Left cardiac atrium (tissue), 4 donors: ENCODE measurements at regions not wholly inside any gene's neighbourhood (a gene's known extent, or its start where the extent isn't known, plus 50 kb on each side); places are given as distances from the start of the nearest gene placed in this dataset.
"Not testable (repeated sequence)": the region's sequence is repeated elsewhere in the genome, so short reads cannot be mapped to it uniquely, and the experiment has no call there.

Experiments used
- ATAC-seq, 2 donors: fragments of 200-7000 bp; cut with Tn5 transposase; one replicate each; pipeline ENCODE4 v1.9.1; 2020; ENCODE audit warnings: mild to moderate bottlenecking in 2 of 2, moderate library complexity in 2 of 2
- DNase-seq: peaks from one replicate; pipeline ENCODE4 v3.0.0-alpha.2; 2020
- intact Hi-C, 2 donors: fragments of 100-400 bp; cut with DNase I; formaldehyde crosslinking; loops; one replicate each; pipeline versions ENCODE4 v1.14.1 to v1.15.1; 2022 to 2023
- donor health status: DM: no; HTN: yes; CAD: no.
- donor health status: DM: no; HTN: yes; CAD: no; lungs with severe emphysema.
- donor health status: DM: yes; HTN: yes; CAD: no.
- donor health status: Dilated cardiomyopathy.

GRCh38 chr3:178325330-178325729 is 210.9 kb upstream of the KCNMB2 start:
- intact Hi-C loops = loop anchor here in 1 of 2 donors (10.0 kb wide), 2 partner anchors 1131 to 1281 kb away; partner anchors contain the start of gene TBL1XR1
- ATAC-seq (no peak), DNase-seq (no peak)

GRCh38 chr3:178329936-178330335 is 206.3 kb upstream of the KCNMB2 start:
- DNase-seq = no peak
- intact Hi-C loops = loop anchor here in 1 of 2 donors (10.0 kb wide), 2 partner anchors 1135 to 1285 kb away; partner anchors contain the start of gene TBL1XR1
- no peak for ATAC-seq

- no peak for DNase-seq
- intact Hi-C loops = no loop called here
- ATAC-seq = no peak
Measured at GRCh38 chr3:178334239-178334638, 202.0 kb upstream of the KCNMB2 start.

GRCh38 chr3:178336336-178336735 is 199.9 kb upstream of the KCNMB2 start:
- intact Hi-C loops = no loop called here
- DNase-seq (no peak), ATAC-seq (no peak)

- ATAC-seq (no peak), DNase-seq (no peak)
- intact Hi-C loops = no loop called here
Measured at GRCh38 chr3:178340506-178340905, 195.7 kb upstream of the KCNMB2 start.

GRCh38 chr3:178341636-178342035 is 194.6 kb upstream of the KCNMB2 start:
- intact Hi-C loops = no loop called here
- no peak for ATAC-seq
- DNase-seq = no peak

- intact Hi-C loops = no loop called here
- DNase-seq = no peak
- ATAC-seq = no peak
Measured at GRCh38 chr3:178342111-178342510, 194.1 kb upstream of the KCNMB2 start.

- ATAC-seq (peak in 1 of 2 donors; percentile 22), DNase-seq (no peak)
- intact Hi-C loops = no loop called here
Measured at GRCh38 chr3:178343433-178344038, 192.7 kb upstream of the KCNMB2 start.

- ATAC-seq (no peak), DNase-seq (no peak)
- intact Hi-C loops = no loop called here
Measured at GRCh38 chr3:178345944-178346343, 190.3 kb upstream of the KCNMB2 start.

- ATAC-seq, intact Hi-C loops: not testable (repeated sequence)
Measured at GRCh38 chr3:178348561-178349217, 187.5 kb upstream of the KCNMB2 start.

GRCh38 chr3:178349218-178349596 is 187.0 kb upstream of the KCNMB2 start:
- ATAC-seq, intact Hi-C loops, DNase-seq: not testable (repeated sequence)

More at GRCh38 chr3:178348561-178349217, 187.5 kb upstream of the KCNMB2 start:
- DNase-seq = not testable (repeated sequence)

- intact Hi-C loops = no loop called here
- DNase-seq = no peak
- no peak for ATAC-seq
Measured at GRCh38 chr3:178350763-178351162, 185.5 kb upstream of the KCNMB2 start.

GRCh38 chr3:178352326-178353005 is 183.8 kb upstream of the KCNMB2 start:
- intact Hi-C loops = no loop called here
- peak; percentile 53 to 84 for ATAC-seq
- DNase-seq = no peak

GRCh38 chr3:178353006-178353694 is 183.1 kb upstream of the KCNMB2 start:
- no peak for DNase-seq
- intact Hi-C loops = no loop called here
- no peak for ATAC-seq

GRCh38 chr3:178359728-178360127 is 176.5 kb upstream of the KCNMB2 start:
- DNase-seq = no peak
- intact Hi-C loops = no loop called here
- ATAC-seq = peak; percentile 34 to 38

- DNase-seq, ATAC-seq, intact Hi-C loops: not testable (repeated sequence)
Measured at GRCh38 chr3:178363048-178363447, 173.2 kb upstream of the KCNMB2 start.

- DNase-seq = no peak
Measured at GRCh38 chr3:178367817-178368617, 168.2 kb upstream of the KCNMB2 start.

GRCh38 chr3:178369006-178369405 is 167.2 kb upstream of the KCNMB2 start:
- ATAC-seq = no peak
- intact Hi-C loops = no loop called here

More at GRCh38 chr3:178367817-178368617, 168.2 kb upstream of the KCNMB2 start:
- peak; percentile 95 to 96 for ATAC-seq
- intact Hi-C loops = no loop called here

GRCh38 chr3:178369811-178370210 is 166.4 kb upstream of the KCNMB2 start:
- DNase-seq = no peak
- intact Hi-C loops = no loop called here
- ATAC-seq = no peak

More at GRCh38 chr3:178369006-178369405, 167.2 kb upstream of the KCNMB2 start:
- no peak for DNase-seq
